ENCODE measurements at regions not wholly inside any gene's neighbourhood (a gene's known extent, or its start where the extent isn't known, plus 50 kb on each side); places are given as distances from the start of the nearest gene placed in this dataset.
"Not testable (repeated sequence)": the region's sequence is repeated elsewhere in the genome, so short reads cannot be mapped to it uniquely, and the experiment has no call there.

GRCh38 chr4:9505341-9505740 lies 61.1 kb downstream of the DEFB131A start:
- not testable (repeated sequence) for DNase-seq (ENCODE audit: low read depth in 2 of 2, low spot score in 1 of 2)

GRCh38 chr4:9506672-9507071 lies 62.5 kb downstream of the DEFB131A start:
- DNase-seq (ENCODE audit: low read depth in 2 of 2, low spot score in 1 of 2): not testable (repeated sequence)

GRCh38 chr4:9512941-9513340 lies 68.7 kb downstream of the DEFB131A start:
- DNase-seq (ENCODE audit: low read depth in 2 of 2, low spot score in 1 of 2): not testable (repeated sequence)

GRCh38 chr4:9519631-9520030 lies 75.4 kb downstream of the DEFB131A start:
- DNase-seq (ENCODE audit: low read depth in 2 of 2, low spot score in 1 of 2): not testable (repeated sequence)

- not testable (repeated sequence) for DNase-seq (ENCODE audit: low read depth in 2 of 2, low spot score in 1 of 2)
Measured at GRCh38 chr4:9522903-9523302, 78.7 kb downstream of the DEFB131A start.

GRCh38 chr4:9524406-9524805 lies 80.2 kb downstream of the DEFB131A start:
- not testable (repeated sequence) for DNase-seq (ENCODE audit: low read depth in 2 of 2, low spot score in 1 of 2)

GRCh38 chr4:9532134-9532862 lies 88.1 kb downstream of the DEFB131A start:
- DNase-seq (ENCODE audit: low read depth in 2 of 2, low spot score in 1 of 2): peak; percentile 27 to 37

GRCh38 chr4:9532863-9533192 lies 88.6 kb downstream of the DEFB131A start:
- not testable (repeated sequence) for DNase-seq (ENCODE audit: low read depth in 2 of 2, low spot score in 1 of 2)

GRCh38 chr4:9537101-9537500 lies 92.9 kb downstream of the DEFB131A start:
- DNase-seq (ENCODE audit: low read depth in 2 of 2, low spot score in 1 of 2): not testable (repeated sequence)

- not testable (repeated sequence) for DNase-seq (ENCODE audit: low read depth in 2 of 2, low spot score in 1 of 2)
Measured at GRCh38 chr4:9539939-9540520, 95.8 kb downstream of the DEFB131A start.

- not testable (repeated sequence) for DNase-seq (ENCODE audit: low read depth in 2 of 2, low spot score in 1 of 2)
Measured at GRCh38 chr4:9541388-9541915, 97.2 kb downstream of the DEFB131A start.

- not testable (repeated sequence) for DNase-seq (ENCODE audit: low read depth in 2 of 2, low spot score in 1 of 2)
Measured at GRCh38 chr4:9544851-9545250, 100.6 kb downstream of the DEFB131A start.

GRCh38 chr4:9547470-9547869 lies 103.3 kb downstream of the DEFB131A start:
- not testable (repeated sequence) for DNase-seq (ENCODE audit: low read depth in 2 of 2, low spot score in 1 of 2)

- not testable (repeated sequence) for DNase-seq (ENCODE audit: low read depth in 2 of 2, low spot score in 1 of 2)
Measured at GRCh38 chr4:9556076-9556475, 111.9 kb downstream of the DEFB131A start.

- DNase-seq (ENCODE audit: low read depth in 2 of 2, low spot score in 1 of 2): not testable (repeated sequence)
Measured at GRCh38 chr4:9577869-9578268, 133.7 kb downstream of the DEFB131A start.

GRCh38 chr4:9582880-9583279 lies 138.7 kb downstream of the DEFB131A start:
- DNase-seq (ENCODE audit: low read depth in 2 of 2, low spot score in 1 of 2): not testable (repeated sequence)

GRCh38 chr4:9592010-9592409 lies 147.8 kb downstream of the DEFB131A start:
- DNase-seq (ENCODE audit: low read depth in 2 of 2, low spot score in 1 of 2): no peak

GRCh38 chr4:9594948-9595347 lies 150.7 kb downstream of the DEFB131A start:
- no peak for DNase-seq (ENCODE audit: low read depth in 2 of 2, low spot score in 1 of 2)

GRCh38 chr4:9595531-9595930 lies 151.3 kb downstream of the DEFB131A start:
- DNase-seq (ENCODE audit: low read depth in 2 of 2, low spot score in 1 of 2): not testable (repeated sequence)

GRCh38 chr4:9599266-9599665 lies 155.1 kb downstream of the DEFB131A start:
- DNase-seq (ENCODE audit: low read depth in 2 of 2, low spot score in 1 of 2): no peak

- DNase-seq (ENCODE audit: low read depth in 2 of 2, low spot score in 1 of 2): no peak
Measured at GRCh38 chr4:9600246-9600645, 156.0 kb downstream of the DEFB131A start.

GRCh38 chr4:9602389-9602914 lies 158.2 kb downstream of the DEFB131A start:
- no peak for DNase-seq (ENCODE audit: low read depth in 2 of 2, low spot score in 1 of 2)
